ENCODE measurements at regions not wholly inside any gene's neighbourhood (a gene's known extent, or its start where the extent isn't known, plus 50 kb on each side); places are given as distances from the start of the nearest gene placed in this dataset.

DNA sequence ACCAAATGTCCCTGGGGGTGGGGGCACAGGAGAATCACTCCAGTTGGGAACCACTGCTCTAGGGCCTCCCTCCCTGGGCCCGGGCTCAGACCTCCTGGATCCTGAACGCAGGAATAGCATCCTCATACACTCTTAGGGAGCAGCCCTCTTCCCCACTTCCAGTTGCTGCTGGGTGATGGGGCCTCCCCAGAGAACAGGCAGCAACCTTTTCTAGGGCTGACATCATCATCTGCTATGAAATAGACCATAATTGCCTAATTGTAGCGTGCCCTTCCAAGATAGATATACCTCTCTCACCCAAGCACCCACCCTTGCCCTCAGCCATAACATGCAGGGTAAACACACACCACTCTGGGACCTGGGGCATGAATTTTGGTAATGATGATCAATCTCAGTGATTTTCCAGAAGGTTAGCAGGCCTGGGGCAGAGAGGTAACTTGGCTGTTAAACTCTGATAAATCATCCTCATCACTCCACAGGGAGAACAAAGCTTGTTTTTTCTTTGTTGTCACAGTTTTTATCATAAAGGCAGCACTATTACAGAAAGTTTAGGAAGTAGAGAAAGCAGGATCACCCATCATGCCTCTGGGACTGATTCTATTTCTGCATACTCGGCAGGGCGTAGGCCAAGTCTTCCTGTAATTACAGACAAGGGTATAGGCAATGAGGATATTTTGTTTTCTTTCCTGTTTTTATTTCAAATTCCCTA is 88.3 kb upstream of the PRDM11 start:
- TF ChIP-seq, protein P1, sequence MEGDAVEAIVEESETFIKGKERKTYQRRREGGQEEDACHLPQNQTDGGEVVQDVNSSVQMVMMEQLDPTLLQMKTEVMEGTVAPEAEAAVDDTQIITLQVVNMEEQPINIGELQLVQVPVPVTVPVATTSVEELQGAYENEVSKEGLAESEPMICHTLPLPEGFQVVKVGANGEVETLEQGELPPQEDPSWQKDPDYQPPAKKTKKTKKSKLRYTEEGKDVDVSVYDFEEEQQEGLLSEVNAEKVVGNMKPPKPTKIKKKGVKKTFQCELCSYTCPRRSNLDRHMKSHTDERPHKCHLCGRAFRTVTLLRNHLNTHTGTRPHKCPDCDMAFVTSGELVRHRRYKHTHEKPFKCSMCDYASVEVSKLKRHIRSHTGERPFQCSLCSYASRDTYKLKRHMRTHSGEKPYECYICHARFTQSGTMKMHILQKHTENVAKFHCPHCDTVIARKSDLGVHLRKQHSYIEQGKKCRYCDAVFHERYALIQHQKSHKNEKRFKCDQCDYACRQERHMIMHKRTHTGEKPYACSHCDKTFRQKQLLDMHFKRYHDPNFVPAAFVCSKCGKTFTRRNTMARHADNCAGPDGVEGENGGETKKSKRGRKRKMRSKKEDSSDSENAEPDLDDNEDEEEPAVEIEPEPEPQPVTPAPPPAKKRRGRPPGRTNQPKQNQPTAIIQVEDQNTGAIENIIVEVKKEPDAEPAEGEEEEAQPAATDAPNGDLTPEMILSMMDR (IDR thresholded peaks at IDR 0.05) = no peak
- TF ChIP-seq, protein P2, sequence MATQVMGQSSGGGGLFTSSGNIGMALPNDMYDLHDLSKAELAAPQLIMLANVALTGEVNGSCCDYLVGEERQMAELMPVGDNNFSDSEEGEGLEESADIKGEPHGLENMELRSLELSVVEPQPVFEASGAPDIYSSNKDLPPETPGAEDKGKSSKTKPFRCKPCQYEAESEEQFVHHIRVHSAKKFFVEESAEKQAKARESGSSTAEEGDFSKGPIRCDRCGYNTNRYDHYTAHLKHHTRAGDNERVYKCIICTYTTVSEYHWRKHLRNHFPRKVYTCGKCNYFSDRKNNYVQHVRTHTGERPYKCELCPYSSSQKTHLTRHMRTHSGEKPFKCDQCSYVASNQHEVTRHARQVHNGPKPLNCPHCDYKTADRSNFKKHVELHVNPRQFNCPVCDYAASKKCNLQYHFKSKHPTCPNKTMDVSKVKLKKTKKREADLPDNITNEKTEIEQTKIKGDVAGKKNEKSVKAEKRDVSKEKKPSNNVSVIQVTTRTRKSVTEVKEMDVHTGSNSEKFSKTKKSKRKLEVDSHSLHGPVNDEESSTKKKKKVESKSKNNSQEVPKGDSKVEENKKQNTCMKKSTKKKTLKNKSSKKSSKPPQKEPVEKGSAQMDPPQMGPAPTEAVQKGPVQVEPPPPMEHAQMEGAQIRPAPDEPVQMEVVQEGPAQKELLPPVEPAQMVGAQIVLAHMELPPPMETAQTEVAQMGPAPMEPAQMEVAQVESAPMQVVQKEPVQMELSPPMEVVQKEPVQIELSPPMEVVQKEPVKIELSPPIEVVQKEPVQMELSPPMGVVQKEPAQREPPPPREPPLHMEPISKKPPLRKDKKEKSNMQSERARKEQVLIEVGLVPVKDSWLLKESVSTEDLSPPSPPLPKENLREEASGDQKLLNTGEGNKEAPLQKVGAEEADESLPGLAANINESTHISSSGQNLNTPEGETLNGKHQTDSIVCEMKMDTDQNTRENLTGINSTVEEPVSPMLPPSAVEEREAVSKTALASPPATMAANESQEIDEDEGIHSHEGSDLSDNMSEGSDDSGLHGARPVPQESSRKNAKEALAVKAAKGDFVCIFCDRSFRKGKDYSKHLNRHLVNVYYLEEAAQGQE (IDR thresholded peaks at IDR 0.05) = no peak
- no peak for TF ChIP-seq POLR2A (IDR thresholded peaks at IDR 0.05; ENCODE audit: low read length)
- TF ChIP-seq BHLHE40 (IDR thresholded peaks at IDR 0.05; ENCODE audit: low read depth, low read length) = no peak
- no peak for TF ChIP-seq CEBPB (IDR thresholded peaks at IDR 0.05)
- no peak for TF ChIP-seq ZNF302 (CRISPR knock-in tag; IDR thresholded peaks at IDR 0.05)
- no peak for TF ChIP-seq SMC3 (IDR thresholded peaks at IDR 0.05)
- TF ChIP-seq ZC3H11A (IDR thresholded peaks at IDR 0.05) = no peak
- TF ChIP-seq JUN (IDR thresholded peaks at IDR 0.05) = no peak

Data from A549 (cell line).